ENCODE measurements at regions not wholly inside any gene's neighbourhood (a gene's known extent, or its start where the extent isn't known, plus 50 kb on each side); places are given as distances from the start of the nearest gene placed in this dataset.
A peak's percentile ranks its signal among the peaks of the same experiment; 100 is the strongest.

- ChIA-PET POLR2A (no interaction called here), CTCF (interaction anchor here (0.6 to 1.6 kb wide), 5 partner anchors 19 to 654 kb away, joined by 3 to 6 read pairs (median 3); no protein-coding TSS in a partner anchor)
- H3K4me3 ChIP-seq (ENCODE audit: low read depth, low read length) = no peak overlapping the region
- DNase-seq (ENCODE audit: low read depth, low spot score) = no peak
- TF ChIP-seq, protein P1, sequence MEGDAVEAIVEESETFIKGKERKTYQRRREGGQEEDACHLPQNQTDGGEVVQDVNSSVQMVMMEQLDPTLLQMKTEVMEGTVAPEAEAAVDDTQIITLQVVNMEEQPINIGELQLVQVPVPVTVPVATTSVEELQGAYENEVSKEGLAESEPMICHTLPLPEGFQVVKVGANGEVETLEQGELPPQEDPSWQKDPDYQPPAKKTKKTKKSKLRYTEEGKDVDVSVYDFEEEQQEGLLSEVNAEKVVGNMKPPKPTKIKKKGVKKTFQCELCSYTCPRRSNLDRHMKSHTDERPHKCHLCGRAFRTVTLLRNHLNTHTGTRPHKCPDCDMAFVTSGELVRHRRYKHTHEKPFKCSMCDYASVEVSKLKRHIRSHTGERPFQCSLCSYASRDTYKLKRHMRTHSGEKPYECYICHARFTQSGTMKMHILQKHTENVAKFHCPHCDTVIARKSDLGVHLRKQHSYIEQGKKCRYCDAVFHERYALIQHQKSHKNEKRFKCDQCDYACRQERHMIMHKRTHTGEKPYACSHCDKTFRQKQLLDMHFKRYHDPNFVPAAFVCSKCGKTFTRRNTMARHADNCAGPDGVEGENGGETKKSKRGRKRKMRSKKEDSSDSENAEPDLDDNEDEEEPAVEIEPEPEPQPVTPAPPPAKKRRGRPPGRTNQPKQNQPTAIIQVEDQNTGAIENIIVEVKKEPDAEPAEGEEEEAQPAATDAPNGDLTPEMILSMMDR (IDR thresholded peaks at IDR 0.05; ENCODE audit: insufficient read depth, low read length, missing control alignments) = no peak
Measured at GRCh38 chr14:53520078-53520928, 367.2 kb upstream of the DDHD1 start.

DNA sequence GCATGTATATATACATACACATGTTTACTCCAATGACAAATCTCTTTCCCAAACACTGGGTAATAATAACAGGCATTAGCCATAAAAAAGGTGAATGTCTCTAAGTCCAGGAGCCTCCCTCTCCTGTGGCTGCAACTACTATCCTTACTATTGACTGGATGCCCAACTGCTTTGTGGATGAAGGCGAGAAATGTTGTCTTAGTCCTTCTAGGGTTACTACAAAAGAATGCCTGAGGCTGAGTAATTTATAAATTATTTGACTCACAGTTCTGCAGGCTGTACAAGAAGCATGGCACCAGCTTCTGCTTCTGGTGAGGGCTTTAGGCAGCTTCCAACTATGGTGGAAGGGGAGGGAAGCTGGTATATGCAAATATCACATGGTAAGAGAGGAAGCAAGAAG lies 366.0 kb upstream of the DDHD1 start:
- no peak for DNase-seq (ENCODE audit: low read depth, low spot score)
- no peak overlapping the region for H3K4me3 ChIP-seq (ENCODE audit: low read depth, low read length)
- TF ChIP-seq, protein P1 (IDR thresholded peaks at IDR 0.05; ENCODE audit: insufficient read depth, low read length, missing control alignments) = no peak
- ChIA-PET CTCF (interaction anchor here (1.2 to 1.6 kb wide), 2 partner anchors 8 to 655 kb away, joined by 3 read pairs; no protein-coding TSS in a partner anchor), POLR2A (no interaction called here)

GRCh38 chr14:53517270-53517960 lies 364.3 kb upstream of the DDHD1 start:
- H3K4me3 ChIP-seq (ENCODE audit: low read depth, low read length) = no peak overlapping the region
- CTCF ChIA-PET = interaction anchor here (1.0 kb wide), 4 partner anchors 11 to 659 kb away, joined by 3 read pairs; no protein-coding TSS in a partner anchor
- POLR2A ChIA-PET = no interaction called here
- no peak for DNase-seq (ENCODE audit: low read depth, low spot score)
- TF ChIP-seq, protein P1 (IDR thresholded peaks at IDR 0.05; ENCODE audit: insufficient read depth, low read length, missing control alignments) = no peak

DNA sequence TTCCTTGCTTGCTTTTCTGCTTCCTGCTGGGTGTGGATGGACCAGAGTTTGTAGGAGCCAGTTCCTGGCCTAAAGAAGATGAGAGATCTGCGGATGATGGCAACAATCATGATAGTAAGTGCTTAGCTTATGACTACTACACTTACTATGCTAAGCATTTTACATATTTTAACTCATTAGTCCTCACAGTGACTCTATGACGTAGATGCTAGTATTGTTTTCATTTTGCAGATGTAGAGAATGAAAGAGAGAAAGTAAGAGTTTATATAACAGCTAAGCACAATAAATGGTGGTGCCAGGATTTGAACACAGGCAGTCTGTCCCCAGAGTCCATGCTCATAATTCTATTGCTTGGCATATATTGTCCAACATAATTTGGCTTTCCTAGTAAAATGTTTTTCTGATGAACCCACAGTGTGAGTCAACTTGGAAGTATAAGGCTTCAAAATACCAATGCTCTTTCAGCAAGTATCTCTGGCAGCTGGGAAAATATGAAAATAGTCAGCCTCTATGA lies 363.2 kb upstream of the DDHD1 start:
- no peak overlapping the region for H3K4me3 ChIP-seq (ENCODE audit: low read depth, low read length)
- ChIA-PET POLR2A (interaction anchor here (1.3 kb wide), 1 partner anchor 9 kb away, joined by 3 read pairs; no protein-coding TSS in a partner anchor), CTCF (interaction anchor here (1.2 to 1.4 kb wide), 2 partner anchors 16 to 22 kb away, joined by 4 read pairs; no protein-coding TSS in a partner anchor)
- TF ChIP-seq, protein P1 (IDR thresholded peaks at IDR 0.05; ENCODE audit: insufficient read depth, low read length, missing control alignments) = no peak
- DNase-seq (ENCODE audit: low read depth, low spot score) = peak; percentile 64

DNA sequence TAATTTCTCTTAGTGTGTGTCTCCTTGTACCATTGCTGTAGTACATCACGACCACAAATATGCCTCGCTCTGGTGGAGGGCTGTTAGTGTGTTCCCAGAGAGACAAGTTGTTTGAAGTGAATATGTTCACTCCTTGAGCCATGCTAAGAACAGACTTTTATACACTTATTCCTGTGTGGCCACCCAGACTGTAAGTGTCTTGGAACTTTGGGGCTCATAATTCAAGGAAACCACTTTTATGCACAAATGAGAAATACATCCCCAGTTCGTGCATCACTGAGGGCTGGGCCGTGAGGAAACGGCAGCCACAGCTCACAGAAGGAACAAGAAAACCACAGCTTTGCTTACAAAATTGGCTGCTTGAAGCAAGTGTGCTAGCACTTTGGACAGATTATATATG lies 362.2 kb upstream of the DDHD1 start:
- ChIA-PET POLR2A (interaction anchor here (0.7 to 1.3 kb wide), 2 partner anchors 10 to 828 kb away, joined by 3 to 4 read pairs; no protein-coding TSS in a partner anchor), CTCF (interaction anchor here (1.2 to 1.4 kb wide), 2 partner anchors 17 to 23 kb away, joined by 4 read pairs; no protein-coding TSS in a partner anchor)
- no peak overlapping the region for H3K4me3 ChIP-seq (ENCODE audit: low read depth, low read length)
- DNase-seq (ENCODE audit: low read depth, low spot score) = no peak
- TF ChIP-seq, protein P1 (IDR thresholded peaks at IDR 0.05; ENCODE audit: insufficient read depth, low read length, missing control alignments) = no peak
